ENCODE measurements at regions not wholly inside any gene's neighbourhood (a gene's known extent, or its start where the extent isn't known, plus 50 kb on each side); places are given as distances from the start of the nearest gene placed in this dataset.

DNA sequence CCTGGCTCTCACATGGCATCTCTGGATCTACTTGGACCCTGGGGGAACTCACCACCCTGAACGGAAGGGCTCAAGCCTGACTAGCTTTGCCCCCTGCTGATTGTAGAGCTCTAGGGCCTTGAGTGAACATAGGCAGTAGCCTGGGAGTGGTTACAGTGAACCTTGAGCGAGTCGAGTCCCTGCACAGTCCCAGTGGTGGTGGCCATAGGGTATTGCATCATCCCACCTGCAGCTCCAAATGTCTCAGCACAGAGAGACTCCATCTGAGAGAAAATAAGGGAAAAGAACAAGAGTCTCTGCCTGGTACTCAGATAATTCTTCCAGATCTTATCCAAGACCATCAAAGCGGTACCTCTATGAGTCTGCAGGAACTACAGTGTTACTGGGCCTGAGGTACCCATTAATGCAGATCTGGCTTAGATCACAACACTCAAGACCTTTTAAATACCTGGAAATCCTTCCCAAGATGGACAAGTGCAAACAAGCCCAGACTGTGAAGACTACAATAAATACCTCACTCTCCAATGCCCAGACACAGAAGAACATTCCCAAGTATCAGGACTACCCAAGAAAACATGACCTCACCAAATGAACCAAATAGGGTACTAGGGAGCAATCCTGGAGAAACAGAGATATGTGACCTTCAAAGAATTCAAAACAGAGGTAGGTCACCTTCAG, 167.5 kb upstream of the TET2 start:
- TF ChIP-seq, protein P1, sequence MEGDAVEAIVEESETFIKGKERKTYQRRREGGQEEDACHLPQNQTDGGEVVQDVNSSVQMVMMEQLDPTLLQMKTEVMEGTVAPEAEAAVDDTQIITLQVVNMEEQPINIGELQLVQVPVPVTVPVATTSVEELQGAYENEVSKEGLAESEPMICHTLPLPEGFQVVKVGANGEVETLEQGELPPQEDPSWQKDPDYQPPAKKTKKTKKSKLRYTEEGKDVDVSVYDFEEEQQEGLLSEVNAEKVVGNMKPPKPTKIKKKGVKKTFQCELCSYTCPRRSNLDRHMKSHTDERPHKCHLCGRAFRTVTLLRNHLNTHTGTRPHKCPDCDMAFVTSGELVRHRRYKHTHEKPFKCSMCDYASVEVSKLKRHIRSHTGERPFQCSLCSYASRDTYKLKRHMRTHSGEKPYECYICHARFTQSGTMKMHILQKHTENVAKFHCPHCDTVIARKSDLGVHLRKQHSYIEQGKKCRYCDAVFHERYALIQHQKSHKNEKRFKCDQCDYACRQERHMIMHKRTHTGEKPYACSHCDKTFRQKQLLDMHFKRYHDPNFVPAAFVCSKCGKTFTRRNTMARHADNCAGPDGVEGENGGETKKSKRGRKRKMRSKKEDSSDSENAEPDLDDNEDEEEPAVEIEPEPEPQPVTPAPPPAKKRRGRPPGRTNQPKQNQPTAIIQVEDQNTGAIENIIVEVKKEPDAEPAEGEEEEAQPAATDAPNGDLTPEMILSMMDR (IDR thresholded peaks at IDR 0.05): no peak
- TF ChIP-seq, protein P2, sequence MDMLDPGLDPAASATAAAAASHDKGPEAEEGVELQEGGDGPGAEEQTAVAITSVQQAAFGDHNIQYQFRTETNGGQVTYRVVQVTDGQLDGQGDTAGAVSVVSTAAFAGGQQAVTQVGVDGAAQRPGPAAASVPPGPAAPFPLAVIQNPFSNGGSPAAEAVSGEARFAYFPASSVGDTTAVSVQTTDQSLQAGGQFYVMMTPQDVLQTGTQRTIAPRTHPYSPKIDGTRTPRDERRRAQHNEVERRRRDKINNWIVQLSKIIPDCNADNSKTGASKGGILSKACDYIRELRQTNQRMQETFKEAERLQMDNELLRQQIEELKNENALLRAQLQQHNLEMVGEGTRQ (IDR thresholded peaks at IDR 0.05): no peak
- no peak for TF ChIP-seq EP300 (IDR thresholded peaks at IDR 0.05)
- TF ChIP-seq GATA3 (IDR thresholded peaks at IDR 0.05; ENCODE audit: borderline replicate concordance): no peak
- no peak for TF ChIP-seq POLR2A (IDR thresholded peaks at IDR 0.05; ENCODE audit: low read length)
- TF ChIP-seq, protein P3, sequence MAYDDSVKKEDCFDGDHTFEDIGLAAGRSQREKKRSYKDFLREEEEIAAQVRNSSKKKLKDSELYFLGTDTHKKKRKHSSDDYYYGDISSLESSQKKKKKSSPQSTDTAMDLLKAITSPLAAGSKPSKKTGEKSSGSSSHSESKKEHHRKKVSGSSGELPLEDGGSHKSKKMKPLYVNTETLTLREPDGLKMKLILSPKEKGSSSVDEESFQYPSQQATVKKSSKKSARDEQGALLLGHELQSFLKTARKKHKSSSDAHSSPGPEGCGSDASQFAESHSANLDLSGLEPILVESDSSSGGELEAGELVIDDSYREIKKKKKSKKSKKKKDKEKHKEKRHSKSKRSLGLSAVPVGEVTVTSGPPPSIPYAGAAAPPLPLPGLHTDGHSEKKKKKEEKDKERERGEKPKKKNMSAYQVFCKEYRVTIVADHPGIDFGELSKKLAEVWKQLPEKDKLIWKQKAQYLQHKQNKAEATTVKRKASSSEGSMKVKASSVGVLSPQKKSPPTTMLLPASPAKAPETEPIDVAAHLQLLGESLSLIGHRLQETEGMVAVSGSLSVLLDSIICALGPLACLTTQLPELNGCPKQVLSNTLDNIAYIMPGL (CRISPR knock-in tag; IDR thresholded peaks at IDR 0.05; ENCODE audit: borderline replicate concordance): no peak
- no peak for TF ChIP-seq CEBPB (IDR thresholded peaks at IDR 0.05)

Data from A549 (cell line).